Kidney tubule cell (primary cell): ENCODE measurements at regions not wholly inside any gene's neighbourhood (a gene's known extent, or its start where the extent isn't known, plus 50 kb on each side); places are given as distances from the start of the nearest gene placed in this dataset.

Experiments used
- DNase-seq: peaks from one replicate; pipeline ENCODE4 v3.0.0-alpha.2; 2018; ENCODE audit warnings: low spot score

DNA sequence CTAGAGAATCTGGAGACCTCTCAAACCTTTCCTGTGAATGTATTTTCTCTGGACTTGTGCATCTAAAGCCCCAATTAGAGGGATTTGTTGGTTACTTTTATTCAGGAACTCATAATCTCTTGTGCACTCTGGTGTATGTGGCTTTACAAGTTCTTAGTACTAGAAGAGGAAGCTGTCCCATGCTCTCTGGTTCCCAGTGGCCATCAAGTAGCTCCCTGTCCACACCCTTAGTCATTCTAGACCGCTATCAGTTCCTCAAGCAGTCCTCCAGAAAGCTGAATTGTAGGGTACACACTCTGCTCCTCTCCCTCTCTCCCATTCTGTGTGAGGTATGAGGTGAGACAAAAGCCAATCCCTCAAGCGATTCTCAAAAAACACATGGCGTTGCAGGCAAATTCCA lies 470.3 kb downstream of the PTPRC start:
- DNase-seq = no peak

DNA sequence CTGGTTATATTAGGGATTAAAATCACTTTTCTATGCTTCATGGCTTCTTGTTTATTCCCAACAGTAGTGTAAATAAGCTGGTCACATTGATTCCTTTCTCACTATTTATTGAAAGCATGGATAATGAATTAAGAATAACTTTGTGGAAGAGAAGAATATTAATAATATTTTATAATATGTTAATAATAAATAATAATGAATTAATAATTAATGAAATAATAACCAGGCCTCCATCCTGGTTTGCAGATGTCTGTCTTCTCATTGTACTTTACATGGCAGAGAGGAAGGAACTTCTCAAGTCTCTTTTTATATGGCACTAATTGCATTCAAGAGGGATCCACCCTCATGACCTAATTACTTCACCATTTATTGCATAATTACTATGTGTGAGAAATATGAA lies 473.5 kb downstream of the PTPRC start:
- DNase-seq = no peak

GRCh38 chr1:199113265-199113869 lies 474.5 kb downstream of the PTPRC start:
- peak; percentile 59 for DNase-seq

- DNase-seq = no peak
Measured at GRCh38 chr1:199116488-199116887, 477.6 kb downstream of the PTPRC start.

DNA sequence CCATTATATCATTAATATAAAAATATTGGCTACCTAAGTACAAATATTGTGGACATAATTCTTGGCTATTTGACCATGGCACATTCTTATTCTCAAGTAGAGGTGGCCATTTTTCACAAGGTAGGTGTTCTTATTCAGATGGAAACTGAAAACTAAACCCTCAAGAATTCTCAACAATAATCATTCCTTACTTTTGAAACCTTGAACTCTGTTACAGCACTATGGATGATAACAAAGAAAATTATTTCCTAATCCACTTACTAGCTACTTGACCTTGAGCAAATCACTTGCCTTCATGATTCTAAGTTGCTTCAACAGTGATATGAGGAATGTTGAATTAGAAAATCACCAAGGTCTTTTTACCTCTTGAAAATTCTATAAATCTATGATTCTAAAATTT lies 482.2 kb downstream of the PTPRC start:
- no peak for DNase-seq

DNA sequence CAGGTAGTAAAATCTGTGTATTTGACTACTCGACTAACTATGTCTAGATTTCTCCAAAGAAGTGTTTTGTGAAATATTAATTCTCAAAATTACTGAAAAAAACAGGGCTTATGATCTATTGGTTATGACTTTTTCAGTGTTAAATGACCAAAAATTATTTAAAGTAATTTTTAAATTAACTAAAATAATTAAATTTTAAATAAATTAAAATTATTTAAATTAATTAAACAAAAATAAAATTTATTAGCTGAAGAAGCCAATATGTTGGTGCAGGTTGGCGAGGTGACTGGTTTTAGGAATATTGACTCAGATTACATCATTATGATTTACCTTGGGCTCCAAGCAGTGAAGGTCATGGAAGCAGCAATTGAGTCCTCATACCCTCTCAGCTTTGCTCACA lies 483.2 kb downstream of the PTPRC start:
- DNase-seq = no peak

DNA sequence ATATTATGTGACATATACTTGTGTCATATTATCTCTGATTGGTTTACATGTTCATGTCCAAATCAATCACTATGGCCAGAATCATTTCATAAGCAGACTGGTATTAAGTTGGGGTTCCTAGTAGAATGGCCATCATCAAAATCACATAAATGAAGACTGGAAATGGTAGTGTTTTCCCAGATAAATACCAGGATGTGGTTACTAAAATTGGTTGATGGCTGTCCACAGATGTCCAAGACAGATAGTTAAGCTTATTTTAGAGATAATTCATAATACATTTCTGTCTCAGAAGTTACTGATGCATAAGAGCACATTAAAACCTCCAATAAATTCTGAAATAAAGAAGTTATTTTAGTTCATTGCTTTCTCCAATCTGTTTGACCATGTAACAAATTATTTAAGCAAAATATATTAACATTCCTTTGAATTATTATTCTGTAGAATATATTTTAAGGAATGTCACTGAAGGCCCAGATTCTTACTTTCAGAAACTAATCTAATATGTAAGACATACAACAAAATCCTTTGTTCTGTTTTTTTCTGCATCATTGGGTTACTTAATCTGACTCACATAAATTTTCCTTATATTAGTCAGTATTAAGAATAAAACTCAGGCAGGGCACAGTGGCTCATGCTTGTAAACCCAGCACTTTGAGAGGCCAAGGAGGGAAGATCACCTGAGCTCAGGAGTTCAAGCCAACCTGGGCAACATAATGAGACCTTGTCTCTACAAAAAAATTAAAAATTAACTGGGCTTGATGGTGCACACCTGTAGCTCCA lies 483.9 kb downstream of the PTPRC start:
- DNase-seq = peak; percentile 94

GRCh38 chr1:199123615-199124014 lies 484.8 kb downstream of the PTPRC start:
- peak; percentile 52 for DNase-seq

- DNase-seq = no peak
Measured at GRCh38 chr1:199124351-199124750, 485.5 kb downstream of the PTPRC start.

DNA sequence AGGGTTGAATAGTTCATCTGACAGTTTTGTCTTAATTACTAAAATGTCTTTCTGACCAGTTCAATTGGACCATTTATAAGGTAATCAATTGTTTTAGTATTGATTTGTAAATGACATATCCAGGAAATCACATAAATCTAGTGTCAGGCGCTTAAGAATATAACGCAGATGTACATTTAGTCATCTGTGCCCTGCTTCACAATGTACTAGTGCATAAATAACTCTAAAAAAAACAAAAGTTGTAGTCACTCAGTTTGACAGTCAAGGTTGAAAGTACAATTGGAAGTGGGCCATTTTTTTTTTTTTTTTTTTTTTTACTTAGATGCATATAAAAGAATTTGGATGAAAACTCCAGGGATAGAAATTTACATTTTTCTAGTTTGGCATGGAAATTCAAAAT lies 490.4 kb downstream of the PTPRC start:
- DNase-seq = peak; percentile 71

- DNase-seq = no peak
Measured at GRCh38 chr1:199132006-199132405, 493.2 kb downstream of the PTPRC start.

DNA sequence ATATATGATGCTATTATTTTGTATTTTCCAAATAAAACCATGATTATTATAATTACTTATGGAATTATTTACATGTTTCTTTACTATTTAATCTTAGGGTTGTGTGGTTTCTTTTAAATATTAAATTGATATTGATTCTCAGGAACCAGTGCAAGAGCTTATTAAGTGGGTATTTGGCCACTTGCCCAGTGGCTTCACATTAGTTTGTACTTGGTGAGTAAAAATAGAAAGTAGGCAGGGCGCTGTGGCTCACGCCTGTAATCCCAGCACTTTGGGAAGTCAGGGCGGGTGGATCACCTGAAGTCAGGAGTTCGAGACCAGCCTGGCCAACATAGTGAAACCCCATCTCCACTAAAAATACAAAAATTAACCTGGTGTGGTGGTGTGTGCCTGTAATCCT lies 497.1 kb downstream of the PTPRC start:
- DNase-seq = no peak

GRCh38 chr1:199138061-199138460 lies 499.2 kb downstream of the PTPRC start:
- no peak for DNase-seq

- DNase-seq = no peak
Measured at GRCh38 chr1:199149591-199149990, 510.8 kb downstream of the PTPRC start.

GRCh38 chr1:199150756-199151155 lies 511.9 kb downstream of the PTPRC start:
- no peak for DNase-seq

GRCh38 chr1:199151634-199152425 lies 513.0 kb downstream of the PTPRC start:
- no peak for DNase-seq

GRCh38 chr1:199152676-199153075 lies 513.8 kb downstream of the PTPRC start:
- no peak for DNase-seq

- DNase-seq = no peak
Measured at GRCh38 chr1:199155166-199156019, 516.6 kb downstream of the PTPRC start.

- DNase-seq = peak; percentile 98
Measured at GRCh38 chr1:199157494-199157893, 518.7 kb downstream of the PTPRC start.

DNA sequence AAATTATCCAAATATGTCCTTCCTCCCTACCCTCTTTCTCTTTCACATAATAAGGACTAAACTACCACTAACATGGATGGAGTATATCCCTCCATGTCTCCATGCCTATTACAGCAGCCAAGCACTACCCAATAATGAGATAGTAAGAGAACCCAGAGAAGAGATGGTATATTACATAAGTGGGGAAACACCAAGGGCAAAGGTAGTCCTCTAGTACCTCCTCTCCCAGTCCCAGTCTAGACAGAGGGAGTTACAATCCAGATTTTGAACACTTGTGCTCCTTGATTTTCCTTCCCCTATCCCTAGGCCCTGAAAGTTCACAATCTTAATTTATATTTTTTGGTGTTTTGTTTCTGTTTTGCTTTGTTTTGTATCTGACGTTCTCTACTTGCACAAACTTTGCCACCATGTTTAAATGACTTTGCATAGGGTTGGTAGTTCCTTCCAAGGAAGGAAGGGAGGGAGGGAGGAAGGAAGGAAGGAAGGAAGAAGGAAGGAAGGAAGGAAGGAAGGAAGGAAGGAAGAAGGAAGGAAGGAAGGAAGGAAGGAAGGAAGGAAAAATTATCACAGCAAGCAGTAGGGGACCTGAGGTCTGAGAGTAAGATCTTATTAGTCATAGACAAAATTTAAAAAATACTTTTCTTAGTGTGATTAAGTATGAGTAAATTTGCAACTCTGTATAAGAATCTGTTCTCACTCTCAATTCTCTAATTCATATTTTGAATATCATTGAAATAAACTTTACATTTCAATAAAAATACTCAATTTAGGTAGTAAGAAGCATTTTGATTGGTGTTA lies 521.9 kb downstream of the PTPRC start:
- no peak for DNase-seq

DNA sequence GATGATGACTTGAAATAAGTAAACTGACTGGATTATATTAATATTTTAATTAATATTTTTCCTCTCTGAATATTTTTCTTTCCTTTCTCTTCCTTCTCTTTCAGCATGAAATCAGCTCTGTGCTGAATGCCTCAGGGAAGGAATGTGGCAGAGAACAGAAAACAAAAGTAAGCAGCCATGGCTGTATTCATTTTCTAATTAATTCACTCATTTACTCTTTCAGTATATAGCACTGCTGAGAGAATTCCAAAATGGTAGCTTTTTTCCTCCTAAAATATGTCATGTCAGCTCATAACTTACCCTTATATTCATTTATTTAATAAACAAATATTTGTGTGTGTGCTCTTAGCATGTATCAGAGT lies 522.5 kb downstream of the PTPRC start:
- no peak for DNase-seq
